Stimulated activated naive CD4-positive, alpha-beta T cell (primary cell): ENCODE measurements at regions not wholly inside any gene's neighbourhood (a gene's known extent, or its start where the extent isn't known, plus 50 kb on each side); places are given as distances from the start of the nearest gene placed in this dataset.
"Not testable (repeated sequence)": the region's sequence is repeated elsewhere in the genome, so short reads cannot be mapped to it uniquely, and the experiment has no call there.

Experiments used
- DNase-seq, 6 experiments: peaks; one replicate each; lab custom pipeline; 2025; lab: John Stamatoyannopoulos, UW

DNA sequence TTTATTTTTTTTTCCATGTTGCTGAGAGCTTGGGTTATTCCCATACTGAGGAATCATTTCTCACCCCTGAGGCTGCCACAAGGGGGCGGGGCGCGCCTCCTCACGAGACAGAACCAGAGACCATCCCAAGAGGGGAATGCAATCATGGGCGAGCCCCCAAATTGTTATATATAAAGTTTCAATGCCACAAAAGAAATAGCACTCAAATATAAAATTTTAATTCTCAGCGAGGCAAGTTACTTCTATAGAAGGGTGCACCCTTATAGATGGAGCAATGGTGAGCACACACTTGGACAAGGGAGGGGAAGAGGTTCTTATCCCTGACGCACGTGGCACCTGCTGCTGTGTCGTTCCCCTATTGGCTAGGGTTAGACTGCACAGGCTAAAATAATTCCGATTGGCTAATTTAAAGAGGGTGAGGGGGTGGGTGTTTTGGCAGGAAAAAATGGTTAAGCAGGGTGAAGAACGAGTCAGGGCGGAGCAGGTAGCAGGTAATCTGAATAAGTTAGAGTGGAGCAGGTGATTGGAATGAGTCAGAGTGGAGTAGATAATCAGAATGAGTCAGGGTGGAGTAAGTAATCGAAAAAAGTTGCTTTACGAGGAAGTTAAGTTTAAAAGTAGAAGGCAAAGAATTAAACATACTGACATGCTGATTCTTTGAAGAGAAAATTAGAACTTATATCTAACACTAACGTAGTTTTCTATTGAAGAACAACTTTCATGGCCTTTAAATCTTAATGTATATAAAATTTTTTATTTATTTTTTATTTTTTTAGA, 177.5 kb downstream of the MTCL1 start:
- DNase-seq, result no peak

DNA sequence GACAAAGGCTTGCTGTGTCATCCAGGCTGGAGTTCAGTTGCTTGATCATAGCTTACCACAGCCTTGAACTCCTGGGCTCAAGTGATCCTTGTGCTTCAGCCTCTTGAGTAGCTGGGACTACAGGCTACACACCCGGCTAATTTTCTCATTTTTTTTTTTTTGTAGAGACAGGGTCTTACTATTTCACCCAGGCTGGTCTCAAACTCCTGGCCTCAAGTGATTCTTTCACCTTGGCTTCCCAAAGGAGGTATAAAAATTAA, 178.0 kb downstream of the MTCL1 start:
- no peak for DNase-seq

DNA sequence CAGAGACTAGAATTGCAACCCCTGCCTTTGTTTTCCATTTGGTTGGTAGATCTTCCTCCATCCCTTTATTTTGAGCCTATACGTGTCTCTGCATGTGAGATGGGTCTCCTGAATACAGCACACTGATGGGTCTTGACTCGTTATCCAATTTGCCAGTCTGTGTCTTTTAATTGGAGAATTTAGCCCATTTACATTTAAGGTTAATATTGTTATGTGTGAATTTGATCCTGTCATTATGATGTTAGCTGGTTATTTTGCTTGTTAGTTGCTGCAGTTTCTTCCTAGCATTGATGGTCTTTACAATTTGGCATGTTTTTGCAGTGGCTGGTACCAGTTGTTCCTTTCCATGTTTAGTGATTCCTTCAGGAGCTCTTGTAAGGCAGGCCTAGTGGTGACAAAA, 182.5 kb downstream of the MTCL1 start:
- not testable (repeated sequence) for DNase-seq

DNA sequence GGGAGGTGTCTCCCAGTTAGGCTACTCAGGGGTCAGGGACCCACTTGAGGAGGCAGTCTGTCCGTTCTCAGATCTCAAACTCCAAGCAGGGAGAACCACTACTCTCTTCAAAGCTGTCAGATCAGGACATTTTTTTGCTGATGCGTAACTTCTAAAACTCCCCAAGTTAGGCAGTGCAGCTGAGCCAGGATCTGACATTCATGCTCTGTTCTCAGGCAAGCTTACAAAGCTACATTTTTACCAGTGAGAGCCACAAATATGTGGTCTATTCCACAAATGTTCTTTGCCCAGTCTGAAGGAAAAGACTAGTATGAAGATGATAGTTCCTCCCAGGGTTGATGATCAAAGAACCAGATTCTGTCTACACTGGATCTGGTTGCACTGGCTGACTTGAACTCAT, 184.1 kb downstream of the MTCL1 start:
- DNase-seq, result no peak

DNA sequence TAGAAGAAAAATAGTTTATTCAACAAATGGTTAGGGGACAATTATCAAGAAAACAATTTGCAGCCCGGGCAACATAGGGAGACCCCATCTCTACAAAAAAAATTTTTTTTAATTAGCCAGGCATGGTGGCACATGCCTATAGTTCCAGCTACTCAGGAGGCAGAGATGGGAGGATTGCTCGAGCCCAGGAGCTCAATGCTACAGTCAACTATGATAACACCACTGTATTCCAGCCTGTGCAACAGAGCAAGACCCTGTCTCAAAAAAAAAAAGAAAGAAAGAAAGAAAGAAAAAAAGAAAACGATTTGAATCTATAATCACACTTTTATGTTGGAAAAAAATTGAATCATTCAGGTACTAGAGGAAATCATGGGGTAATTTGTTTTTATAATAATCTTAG, 185.1 kb downstream of the MTCL1 start:
- not testable (repeated sequence) for DNase-seq

DNA sequence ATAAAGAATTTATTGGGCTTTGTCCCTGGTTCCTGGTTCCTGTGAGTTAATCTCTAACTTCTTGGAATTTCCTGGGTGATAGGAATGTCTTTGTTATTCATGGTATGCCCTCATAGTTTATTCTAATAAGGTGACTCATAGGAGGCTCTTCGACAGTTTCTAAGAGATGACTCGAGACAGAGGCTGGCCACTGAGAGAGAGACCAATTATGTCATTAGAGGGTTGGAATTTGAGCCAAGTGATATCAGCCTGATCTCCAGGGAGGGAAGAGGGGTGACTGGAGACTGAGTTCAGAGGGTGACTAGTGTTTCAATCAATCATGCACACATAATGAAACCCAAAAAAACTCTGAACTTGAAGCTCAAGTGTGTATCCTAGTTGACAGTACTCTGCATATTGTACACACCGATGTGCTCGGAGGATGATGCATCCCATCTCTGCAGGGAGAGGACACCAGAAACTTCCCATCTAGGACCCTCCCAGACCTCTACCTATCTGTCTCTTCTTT, 185.7 kb downstream of the MTCL1 start:
- no peak for DNase-seq

DNA sequence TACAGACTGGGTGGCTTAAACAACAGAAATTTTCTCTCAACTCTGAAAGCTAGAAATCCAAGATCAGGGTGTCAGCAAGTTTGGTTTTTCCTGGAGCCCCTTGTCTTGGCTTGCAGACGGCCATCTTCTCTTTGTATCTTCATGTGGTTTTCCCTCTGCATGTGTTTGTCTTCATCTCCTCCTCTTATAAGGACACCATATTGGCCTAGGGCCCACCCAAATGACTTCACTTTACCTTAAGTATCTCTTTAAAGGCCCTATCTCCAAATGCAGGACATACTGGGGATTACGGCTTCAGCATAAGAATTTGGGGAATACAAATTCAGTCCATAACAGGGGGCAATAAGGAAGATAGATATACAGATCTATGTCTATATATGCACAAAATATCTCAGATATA, 187.9 kb downstream of the MTCL1 start:
- no peak for DNase-seq

DNA sequence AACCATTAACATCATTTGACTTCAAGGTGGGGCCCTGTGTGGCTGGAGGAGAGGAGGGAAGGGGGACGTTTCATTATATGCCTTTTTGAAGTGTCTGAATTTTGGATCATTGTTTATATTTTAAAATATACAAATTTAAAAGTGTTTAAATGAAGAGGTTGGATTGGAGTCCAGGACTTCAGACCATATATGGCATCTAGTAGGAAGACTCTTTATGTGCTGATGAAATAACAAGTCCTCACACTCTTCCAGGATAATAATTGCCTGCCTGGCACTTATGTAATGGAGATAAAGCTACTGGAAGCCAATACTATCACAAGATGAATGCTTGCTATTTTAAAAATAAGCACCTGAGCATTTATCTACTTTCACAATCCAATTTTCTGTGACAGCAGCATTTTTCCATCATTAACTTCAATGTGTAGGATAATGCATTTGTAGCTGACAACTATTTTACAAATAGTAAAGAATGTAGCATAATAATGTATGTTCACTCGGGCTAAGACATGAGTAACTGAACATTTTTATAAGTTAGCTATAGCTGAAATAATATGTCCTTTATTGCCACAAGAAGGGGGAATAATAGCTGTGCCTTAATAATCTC, 188.4 kb downstream of the MTCL1 start:
- DNase-seq, result no peak

DNA sequence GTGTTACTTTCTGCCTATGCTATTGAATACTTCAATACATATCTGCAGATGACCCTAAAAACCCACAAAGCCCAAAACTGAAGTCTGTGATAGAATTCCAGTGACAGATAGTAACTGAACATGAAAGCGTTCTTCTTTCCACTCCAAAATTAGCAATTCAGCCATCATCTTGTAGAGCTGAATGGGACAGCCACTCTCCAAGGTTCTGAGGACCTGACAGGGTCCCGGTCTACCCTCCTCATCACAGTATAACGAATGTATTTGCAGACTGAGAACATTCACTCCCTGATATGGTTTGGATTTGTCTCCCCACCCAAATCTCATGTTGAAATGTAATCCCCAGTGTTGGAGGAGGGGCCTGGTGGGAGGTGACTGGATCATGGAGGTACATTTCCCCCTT, 189.5 kb downstream of the MTCL1 start:
- no peak for DNase-seq

DNA sequence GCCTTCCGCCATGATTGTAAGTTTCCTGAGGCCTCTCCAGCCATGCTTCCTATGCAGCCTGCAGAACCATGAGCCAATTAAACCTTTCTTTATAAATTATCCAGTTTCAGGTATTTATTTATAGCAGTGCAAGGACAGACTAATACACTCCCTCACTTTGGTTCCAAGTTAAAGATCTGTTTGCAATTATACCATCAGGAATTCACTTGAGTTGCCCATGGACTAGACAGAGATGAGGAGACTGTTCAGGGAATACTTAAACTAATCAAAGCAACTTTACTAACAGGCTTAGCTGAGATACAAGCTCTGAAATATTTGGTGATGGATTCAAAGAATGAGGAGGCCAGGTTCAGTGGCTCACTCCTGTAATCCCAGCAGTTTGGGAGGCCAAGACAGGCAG, 190.0 kb downstream of the MTCL1 start:
- no peak for DNase-seq

DNA sequence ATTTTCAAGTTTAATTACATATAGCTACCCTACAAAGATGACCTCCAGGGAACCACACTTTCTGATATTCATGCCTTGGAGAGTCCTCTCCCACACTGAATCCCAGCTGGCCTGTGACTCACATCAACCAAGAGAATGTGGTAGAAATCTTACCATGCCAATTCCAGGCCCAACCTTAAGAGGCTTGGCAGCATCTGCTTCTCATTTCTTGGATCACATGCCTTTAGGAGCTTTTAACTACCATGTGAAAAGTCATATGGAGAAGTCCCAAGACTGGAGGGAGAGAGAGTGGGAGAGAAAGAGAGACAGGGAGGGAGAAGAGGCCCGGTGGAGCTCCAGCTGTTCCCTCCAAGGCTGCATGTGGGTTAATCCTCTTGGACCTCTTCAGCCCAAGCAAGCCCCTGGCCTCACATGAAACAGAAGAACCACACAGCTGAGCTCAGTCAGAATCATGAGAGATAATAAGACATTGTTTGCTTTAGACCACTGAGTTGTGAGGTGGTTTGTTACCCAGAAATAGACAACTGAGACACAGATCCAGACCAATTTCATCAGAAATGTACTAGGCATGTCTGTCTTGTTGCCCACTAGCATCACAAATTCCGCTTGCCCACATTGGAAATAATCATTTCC, 190.7 kb downstream of the MTCL1 start:
- DNase-seq, result no peak

DNA sequence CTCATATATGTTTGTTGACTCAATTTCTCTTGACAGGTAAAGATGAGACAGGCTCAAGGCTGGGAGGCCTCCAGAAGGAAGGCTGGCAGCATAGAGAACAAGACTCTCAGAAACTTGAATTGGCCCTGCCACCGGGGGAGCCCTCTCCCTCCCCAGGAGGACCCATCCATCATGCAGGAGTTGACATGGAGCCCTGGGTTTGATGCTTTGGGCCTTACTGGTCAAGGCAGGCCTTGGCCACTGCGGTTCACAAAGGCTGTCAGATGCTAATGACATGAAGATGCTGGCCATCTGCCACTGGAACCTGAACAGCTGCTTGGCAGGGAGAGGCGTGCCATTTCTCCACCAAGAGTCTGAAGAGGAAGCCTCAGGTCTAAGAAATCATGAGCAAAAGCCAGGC, 193.6 kb downstream of the MTCL1 start:
- DNase-seq, result no peak

DNA sequence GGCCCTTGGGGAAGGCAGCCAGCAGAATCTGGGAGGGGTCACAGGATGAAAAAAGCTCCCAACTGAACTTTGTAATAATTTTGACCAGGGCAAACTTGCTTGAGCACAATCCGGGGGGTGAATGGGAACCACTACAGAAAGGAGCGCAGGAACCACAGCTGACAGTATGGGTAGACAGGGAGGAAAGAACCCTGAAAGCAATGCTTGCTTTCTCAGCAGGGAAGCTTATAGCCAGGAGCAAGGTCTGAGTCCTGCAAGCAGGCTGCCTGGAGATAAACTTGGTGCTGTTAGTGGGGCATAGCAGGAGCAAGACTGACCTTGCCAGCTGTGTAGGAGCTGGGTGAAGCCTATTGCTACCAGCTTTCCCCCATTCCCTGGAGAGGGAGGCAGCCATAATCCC, 195.2 kb downstream of the MTCL1 start:
- DNase-seq, result no peak

DNA sequence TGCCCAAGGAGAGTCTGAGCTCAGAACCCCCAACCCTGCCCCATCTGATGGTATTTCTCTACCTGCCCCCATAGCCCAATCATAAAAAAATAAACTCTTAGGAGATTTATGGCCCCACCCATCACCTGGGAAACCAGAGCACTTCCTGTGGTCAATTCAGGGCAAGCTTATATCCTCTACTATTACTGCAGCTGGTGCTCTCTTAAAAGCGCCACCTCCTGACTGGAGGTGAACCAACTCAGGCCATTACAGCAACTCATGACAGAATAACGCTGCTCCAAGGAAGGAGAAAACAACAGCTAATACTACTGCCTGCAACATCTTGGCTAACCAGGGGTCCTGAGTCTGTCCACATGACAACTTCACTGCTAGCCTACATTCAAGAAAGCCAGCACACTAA, 195.7 kb downstream of the MTCL1 start:
- DNase-seq, result no peak

DNA sequence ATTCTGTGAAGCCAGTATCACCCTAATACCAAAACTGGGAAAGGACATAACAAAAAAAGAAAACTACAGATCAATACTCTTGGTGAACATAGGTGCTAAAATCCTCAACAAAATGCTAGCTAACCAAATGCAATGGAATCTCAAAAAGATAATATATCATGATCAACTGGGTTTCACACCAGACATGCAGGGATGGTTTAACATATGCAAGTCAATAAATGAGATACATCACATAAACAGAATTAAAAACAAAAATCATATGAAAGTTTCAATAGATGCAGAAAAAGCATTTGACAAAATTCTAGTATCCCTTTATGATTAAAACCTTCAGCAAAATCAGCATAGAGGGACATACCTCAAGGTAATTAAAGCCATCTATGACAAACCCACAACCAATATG, 198.2 kb upstream of the NDUFV2 start:
- no peak for DNase-seq

DNA sequence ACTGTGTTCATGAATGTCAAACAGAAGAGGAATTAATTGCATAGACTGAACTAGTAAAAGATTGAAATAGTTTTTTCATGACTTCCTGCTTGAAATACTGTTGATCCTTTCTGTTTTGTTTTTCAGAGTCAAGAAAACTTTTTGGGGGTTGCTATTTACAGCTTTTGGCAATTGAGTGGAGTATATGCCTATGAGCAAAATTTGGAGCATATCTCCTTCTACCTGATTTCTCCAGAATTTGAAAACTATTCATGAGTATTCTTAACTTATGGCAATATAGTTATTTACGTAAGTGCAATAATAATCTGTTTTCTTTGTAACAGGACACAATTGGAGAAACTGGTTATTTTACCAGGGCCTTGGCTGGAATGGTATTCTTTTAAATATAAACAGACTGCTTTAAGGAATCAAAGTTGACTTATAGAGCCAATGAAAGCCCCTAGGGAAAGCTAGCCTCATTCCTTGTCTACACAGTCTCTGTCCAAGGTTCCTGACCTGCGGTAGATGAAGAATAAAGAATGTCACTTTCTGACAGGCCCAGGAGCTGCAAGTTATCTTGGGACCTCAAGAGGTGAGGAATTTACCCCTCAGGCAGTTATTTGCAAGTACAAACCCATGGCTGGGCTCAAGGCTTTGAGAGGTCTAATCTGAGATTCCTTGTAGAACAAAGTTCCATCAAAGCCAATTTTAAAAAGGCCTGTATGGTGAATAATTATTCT, 193.5 kb upstream of the NDUFV2 start:
- no peak for DNase-seq

DNA sequence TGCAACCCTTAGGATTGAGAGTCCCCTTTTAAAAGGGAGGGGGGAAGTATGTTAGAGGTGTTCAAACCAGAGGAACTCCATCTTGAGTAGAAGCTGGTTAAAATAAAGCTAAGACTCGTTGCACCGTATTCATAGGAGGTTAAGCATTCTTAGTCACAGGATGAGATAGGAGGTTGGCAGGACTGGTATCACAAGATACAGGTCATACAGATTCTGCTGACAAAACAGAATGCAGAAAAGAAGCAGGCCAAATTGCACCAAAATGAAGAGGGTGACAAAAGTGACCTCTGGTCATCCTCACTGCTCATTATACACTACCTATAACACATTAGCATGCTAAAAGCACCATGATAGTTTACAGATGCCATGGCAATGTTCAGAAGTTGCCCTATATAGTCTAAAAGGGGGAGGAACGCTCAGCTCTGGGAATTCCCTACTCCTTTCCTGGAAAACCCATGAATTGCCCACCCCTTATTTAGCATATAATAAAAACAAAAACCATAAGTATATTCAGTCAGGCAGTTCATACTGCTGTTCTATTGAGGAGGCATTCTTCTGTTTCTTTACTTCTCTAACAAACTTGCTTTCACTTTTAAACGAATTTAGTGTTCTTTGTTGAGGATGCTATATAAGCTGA, 192.2 kb upstream of the NDUFV2 start:
- no peak for DNase-seq

DNA sequence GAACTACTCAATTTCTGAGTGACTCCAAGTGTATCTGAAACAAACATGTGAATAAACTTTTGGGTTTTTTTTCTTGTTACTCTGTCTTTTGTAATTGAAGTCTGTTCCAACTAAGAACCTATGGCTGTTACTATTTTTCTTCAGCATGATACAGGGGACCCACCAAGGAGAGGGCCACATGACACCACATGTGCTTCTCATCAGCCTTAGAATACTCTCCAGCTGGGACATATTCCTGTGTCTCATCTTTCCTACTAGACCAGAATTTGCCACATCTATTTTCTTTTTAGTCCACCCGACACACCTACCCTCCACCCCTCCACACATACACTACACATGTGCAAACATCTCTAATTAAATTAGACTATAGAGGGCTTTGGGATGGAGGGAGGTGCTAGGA, 191.7 kb upstream of the NDUFV2 start:
- DNase-seq, result no peak

DNA sequence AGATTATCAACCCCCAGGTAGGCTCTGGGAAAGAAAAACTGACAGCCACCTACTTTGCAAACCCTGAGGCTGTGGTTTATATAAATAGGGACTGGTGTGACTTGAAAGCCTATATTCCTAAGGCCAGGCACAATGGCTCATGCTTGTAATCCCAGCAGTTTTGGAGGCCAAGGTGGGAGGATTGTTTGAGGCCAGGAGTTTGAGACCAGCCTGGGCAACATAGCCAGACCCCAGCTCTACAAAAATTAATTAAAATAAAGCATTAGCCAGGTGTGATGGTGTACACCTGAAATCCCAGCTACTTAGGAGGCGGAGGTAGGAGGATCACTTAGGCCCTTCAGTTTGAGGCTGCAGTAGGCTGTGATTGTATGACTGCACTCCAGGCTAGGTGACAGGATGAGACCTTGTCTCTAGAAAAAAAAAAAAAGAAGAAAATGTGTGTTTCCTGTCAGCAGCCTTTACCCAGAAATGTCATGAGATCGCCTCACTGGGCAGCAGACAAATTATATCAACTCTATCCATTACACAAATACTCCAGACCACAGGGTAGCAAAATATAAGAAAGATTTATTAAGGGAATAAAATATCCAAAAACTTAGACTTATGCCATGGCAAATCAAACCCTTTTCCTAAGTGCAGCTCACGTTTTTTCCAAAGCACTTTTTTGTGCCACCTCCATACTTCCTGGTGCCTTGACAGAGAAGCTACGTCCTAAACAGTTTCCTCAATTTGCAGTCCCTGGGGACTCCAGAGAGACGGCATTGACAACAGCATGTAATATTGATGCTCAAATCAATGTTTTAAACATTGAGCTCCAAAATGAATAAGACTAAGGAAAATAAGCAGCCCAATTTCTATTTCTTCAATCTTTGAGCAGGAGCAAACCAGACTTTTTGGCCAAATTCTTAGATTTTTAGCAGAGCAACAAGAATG, 190.8 kb upstream of the NDUFV2 start:
- no peak for DNase-seq

DNA sequence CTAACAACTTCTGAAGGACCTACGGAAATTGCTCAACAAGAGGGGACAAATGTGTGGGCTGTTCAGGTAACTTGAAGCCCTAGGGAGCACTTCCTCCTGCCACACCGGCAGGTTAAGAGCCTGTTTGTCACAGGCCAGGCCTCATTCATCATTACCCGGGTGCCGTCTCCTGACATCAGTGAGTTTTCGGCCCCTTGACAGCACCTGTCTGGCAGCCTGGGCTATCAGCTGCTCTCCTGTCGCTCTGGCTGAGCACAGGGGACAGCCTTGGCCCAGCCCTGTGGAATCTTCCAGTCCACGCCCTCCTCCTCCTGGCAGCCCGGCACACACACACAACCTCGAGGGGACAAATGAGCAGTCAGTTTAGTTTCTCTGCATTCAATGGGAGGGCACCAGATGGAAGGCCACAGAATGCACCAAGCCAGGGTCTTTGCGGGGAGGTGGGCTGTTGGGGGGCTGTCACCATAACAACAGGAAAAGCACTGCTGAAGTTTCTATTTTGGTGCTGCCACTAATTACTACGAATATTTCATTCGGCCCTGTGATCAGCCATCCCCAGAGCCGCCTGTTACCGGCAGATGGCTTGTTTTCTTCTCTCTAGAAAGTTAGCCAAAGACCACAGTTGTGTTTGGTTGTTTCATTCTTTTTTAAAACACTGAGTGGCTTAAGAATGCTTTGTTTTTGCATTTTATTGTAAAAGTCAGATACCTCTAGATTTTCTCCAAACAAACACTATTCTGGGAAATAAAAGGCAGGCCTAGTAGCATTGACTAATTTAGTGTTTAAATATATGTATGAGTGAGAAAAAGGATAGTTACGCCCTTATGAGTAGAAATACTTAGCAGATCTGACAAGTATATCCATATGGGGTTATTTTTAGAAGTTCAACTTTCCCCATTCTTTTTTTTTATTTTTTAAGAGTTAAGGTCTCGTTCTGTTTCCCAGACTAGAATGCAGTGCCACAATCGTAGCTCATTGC, 189.9 kb upstream of the NDUFV2 start:
- no peak for DNase-seq
